ENCODE measurements at regions not wholly inside any gene's neighbourhood (a gene's known extent, or its start where the extent isn't known, plus 50 kb on each side); places are given as distances from the start of the nearest gene placed in this dataset.

GRCh38 chr13:78787190-78787589 is 128.2 kb upstream of the OBI1 start:
- TF ChIP-seq, protein P1, sequence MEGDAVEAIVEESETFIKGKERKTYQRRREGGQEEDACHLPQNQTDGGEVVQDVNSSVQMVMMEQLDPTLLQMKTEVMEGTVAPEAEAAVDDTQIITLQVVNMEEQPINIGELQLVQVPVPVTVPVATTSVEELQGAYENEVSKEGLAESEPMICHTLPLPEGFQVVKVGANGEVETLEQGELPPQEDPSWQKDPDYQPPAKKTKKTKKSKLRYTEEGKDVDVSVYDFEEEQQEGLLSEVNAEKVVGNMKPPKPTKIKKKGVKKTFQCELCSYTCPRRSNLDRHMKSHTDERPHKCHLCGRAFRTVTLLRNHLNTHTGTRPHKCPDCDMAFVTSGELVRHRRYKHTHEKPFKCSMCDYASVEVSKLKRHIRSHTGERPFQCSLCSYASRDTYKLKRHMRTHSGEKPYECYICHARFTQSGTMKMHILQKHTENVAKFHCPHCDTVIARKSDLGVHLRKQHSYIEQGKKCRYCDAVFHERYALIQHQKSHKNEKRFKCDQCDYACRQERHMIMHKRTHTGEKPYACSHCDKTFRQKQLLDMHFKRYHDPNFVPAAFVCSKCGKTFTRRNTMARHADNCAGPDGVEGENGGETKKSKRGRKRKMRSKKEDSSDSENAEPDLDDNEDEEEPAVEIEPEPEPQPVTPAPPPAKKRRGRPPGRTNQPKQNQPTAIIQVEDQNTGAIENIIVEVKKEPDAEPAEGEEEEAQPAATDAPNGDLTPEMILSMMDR (IDR thresholded peaks at IDR 0.05; ENCODE audit: low read depth, low read length), result no peak
- TF ChIP-seq EZH2phosphoT487 (IDR thresholded peaks at IDR 0.05; ENCODE audit: low read depth), result no peak

Data from OCI-LY3 (cell line).